Esophagus muscularis mucosa (tissue), 4 donors: ENCODE measurements at regions not wholly inside any gene's neighbourhood (a gene's known extent, or its start where the extent isn't known, plus 50 kb on each side); places are given as distances from the start of the nearest gene placed in this dataset.

ENCODE experiments used
- DNase-seq: peaks from one replicate; pipeline ENCODE4 v3.0.0-alpha.2; 2017; ENCODE audit errors: extremely low spot score
- H3K27ac ChIP-seq, 4 donors: fragments of 200-600 bp; sonication (generic); replicated peaks in 1 of 4; 1 replicate in 3 of 4; 2 replicates in 1 of 4; pipeline ENCODE4 v1.5.1; 2016 to 2019; ENCODE audit warnings: mild to moderate bottlenecking in 1 of 4
- H3K27me3 ChIP-seq, 4 donors: fragments of 200-600 bp; sonication (generic); one replicate each; pipeline versions ENCODE4 v1.5.1 to v1.6.0; 2016 to 2019
- H3K36me3 ChIP-seq, 4 donors: fragments of 200-600 bp; sonication (generic); one replicate each; pipeline ENCODE4 v1.5.1; 2016 to 2019
- H3K4me1 ChIP-seq, 4 donors: fragments of 200-600 bp; sonication (generic); one replicate each; pipeline ENCODE4 v1.5.1; 2016 to 2019
- H3K4me3 ChIP-seq, 4 donors: fragments of 200-600 bp; sonication (generic); 1 replicate in 2 of 4; 2 replicates in 2 of 4; pipeline ENCODE4 v1.5.1; 2016 to 2019; ENCODE audit warnings: mild to moderate bottlenecking in 4 of 4, moderate library complexity in 1 of 4
- H3K9me3 ChIP-seq, 4 donors: fragments of 200-600 bp; sonication (generic); 1 replicate in 3 of 4; 2 replicates in 1 of 4; pipeline ENCODE4 v1.5.1; 2016 to 2019
- EP300 ChIP-seq: sonication (generic); formaldehyde crosslinking; IDR thresholded peaks from one replicate; pipeline ENCODE4 v1.6.1; 2017; ENCODE audit warnings: antibody characterized with exemption
- POLR2A ChIP-seq: fragments of 450-650 bp; IDR thresholded peaks from one replicate; pipeline ENCODE4 v1.6.1; 2017; ENCODE audit warnings: antibody characterized with exemption, moderate library complexity, mild to moderate bottlenecking, low read depth
- POLR2AphosphoS5 ChIP-seq, 2 donors: sonication (generic); formaldehyde crosslinking; IDR thresholded peaks; one replicate each; pipeline ENCODE4 v1.6.1; 2017; ENCODE audit warnings: antibody characterized with exemption in 2 of 2
- WGBS: methylation state at CpG from one replicate; pipeline ENCODE4 v1.1.5; 2018; 5-methylcytosine and 5-hydroxymethylcytosine counted together
- intact Hi-C: fragments of 100-400 bp; cut with DNase I; formaldehyde crosslinking; loops from one replicate; pipeline ENCODE4 v1.15.1; 2023
- TF ChIP-seq, protein P1 (sequence below), 3 experiments: fragments of 200-600 bp in 2 of 3; fragments of 450-650 bp in 1 of 3; sonication (generic) in 2 of 3; IDR thresholded peaks; one replicate each; pipeline ENCODE4 v1.5.1; 2017 to 2019; ENCODE audit warnings: antibody characterized with exemption in 3 of 3, mild to moderate bottlenecking in 2 of 3, moderate library complexity in 1 of 3

DNA sequence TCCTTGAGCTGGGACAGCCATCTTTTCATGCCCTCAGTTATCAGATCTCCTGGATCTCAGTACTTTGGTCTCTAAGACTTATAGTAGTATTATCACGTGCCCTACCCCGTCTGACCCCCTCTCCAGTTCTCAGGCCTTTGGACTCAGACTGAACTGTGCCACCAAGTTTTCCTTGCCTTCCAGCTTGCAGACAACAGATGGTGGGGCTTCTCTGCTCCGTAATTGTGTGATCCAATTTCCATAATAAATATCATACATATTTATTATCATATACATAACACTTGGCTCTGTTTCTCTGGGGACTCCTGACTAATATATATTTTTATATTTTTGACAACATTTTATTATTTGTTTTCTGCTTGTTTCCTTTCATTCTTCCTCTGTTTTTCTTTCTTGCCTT lies 458.8 kb upstream of the SEMA6D start:
- Histone ChIP-seq H3K27me3 (no peaks in the 10 kb centered on the region), H3K4me3 (no peak overlapping the region), H3K9me3 (peaks cover 0 to 18% (median 5%) of the 10 kb centered on the region in 4 donors), H3K27ac (no peak overlapping the region), H3K36me3 (no peaks in the 10 kb centered on the region), H3K4me1 (no peaks in the 10 kb centered on the region)
- intact Hi-C loops = no loop called here
- no peak for DNase-seq
- 85% methylated on average over 3 of the region's 3 CpGs for WGBS
- TF ChIP-seq POLR2A (no peak), EP300 (no peak), POLR2AphosphoS5 (IDR thresholded peaks at IDR 0.05) (no peak)
- TF ChIP-seq, protein P1, sequence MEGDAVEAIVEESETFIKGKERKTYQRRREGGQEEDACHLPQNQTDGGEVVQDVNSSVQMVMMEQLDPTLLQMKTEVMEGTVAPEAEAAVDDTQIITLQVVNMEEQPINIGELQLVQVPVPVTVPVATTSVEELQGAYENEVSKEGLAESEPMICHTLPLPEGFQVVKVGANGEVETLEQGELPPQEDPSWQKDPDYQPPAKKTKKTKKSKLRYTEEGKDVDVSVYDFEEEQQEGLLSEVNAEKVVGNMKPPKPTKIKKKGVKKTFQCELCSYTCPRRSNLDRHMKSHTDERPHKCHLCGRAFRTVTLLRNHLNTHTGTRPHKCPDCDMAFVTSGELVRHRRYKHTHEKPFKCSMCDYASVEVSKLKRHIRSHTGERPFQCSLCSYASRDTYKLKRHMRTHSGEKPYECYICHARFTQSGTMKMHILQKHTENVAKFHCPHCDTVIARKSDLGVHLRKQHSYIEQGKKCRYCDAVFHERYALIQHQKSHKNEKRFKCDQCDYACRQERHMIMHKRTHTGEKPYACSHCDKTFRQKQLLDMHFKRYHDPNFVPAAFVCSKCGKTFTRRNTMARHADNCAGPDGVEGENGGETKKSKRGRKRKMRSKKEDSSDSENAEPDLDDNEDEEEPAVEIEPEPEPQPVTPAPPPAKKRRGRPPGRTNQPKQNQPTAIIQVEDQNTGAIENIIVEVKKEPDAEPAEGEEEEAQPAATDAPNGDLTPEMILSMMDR (IDR thresholded peaks at IDR 0.05) = no peak

DNA sequence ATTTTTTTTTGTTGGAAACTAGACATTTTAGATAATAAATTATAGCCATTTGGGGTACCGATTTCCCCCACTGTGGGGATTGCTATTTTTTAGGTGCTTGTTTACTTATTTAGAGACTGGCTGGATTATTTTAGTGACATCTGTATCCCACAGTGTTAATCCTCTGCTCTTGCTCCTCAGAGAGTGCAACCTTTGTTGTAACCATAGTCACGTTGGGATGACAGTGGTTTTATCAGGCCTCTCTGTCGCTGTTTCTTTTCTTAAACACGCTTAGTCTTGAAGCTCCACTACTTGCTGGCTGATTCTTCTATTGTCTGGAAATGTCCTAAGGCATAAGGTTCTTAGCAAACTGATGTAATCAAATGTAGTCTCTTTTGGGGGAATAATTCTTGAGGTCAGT lies 451.6 kb upstream of the SEMA6D start:
- Histone ChIP-seq H3K27ac (no peak overlapping the region), H3K9me3 (peaks cover 0 to 5% (median 0%) of the 10 kb centered on the region in 4 donors), H3K4me1 (no peaks in the 10 kb centered on the region), H3K36me3 (no peaks in the 10 kb centered on the region), H3K4me3 (no peak overlapping the region), H3K27me3 (no peaks in the 10 kb centered on the region)
- DNase-seq = no peak
- intact Hi-C loops = no loop called here
- WGBS = 76% methylated on average over 4 of the region's 4 CpGs
- TF ChIP-seq POLR2A (no peak), POLR2AphosphoS5 (IDR thresholded peaks at IDR 0.05) (no peak), EP300 (no peak)
- TF ChIP-seq, protein P1 (IDR thresholded peaks at IDR 0.05) = no peak

DNA sequence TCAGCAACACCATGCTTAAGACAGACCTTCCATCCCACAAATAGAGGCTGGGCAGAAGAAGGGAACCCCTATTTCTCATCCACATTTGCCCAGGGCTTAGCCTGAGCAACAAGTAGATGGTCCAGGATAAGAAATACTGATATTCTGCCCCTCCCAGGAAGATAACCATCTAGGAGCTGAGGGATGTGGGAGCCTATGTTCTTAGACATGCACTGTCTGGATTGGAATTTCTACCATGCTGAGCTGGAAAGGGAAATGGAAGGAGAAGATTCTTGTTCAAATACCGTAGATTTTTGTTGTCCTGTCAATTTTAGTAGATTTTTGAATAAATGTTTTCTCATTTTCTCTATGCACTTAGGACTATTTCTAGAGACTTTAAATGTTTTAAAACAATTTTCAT lies 450.7 kb upstream of the SEMA6D start:
- Histone ChIP-seq H3K36me3 (no peaks in the 10 kb centered on the region), H3K4me1 (no peaks in the 10 kb centered on the region), H3K27ac (no peak overlapping the region), H3K4me3 (no peak overlapping the region), H3K27me3 (no peaks in the 10 kb centered on the region), H3K9me3 (peaks cover 0 to 5% (median 0%) of the 10 kb centered on the region in 4 donors)
- WGBS = 92% methylated on average over 1 of the region's 1 CpG
- intact Hi-C loops = no loop called here
- DNase-seq = no peak
- TF ChIP-seq EP300 (no peak), POLR2AphosphoS5 (IDR thresholded peaks at IDR 0.05) (no peak), POLR2A (no peak)
- TF ChIP-seq, protein P1 (IDR thresholded peaks at IDR 0.05) = no peak

DNA sequence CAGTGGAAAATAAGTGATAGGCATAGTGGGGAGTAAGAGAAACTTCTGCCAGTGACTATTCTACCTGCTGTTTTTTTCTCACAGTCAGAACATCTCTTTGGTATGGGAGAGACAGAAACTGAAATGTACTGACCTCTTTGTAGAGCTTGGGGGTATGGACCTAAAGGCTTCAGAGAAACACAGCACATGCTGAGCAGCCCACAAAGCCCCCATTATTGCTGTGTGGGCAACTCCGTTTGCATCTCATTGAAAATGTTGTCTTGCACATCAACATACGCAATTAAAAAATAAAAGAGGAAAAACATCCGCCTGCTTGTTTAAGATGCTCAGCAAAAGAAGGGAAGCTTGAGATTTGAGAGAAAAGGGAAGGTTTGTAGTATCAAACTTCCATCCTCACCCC lies 443.4 kb upstream of the SEMA6D start:
- DNase-seq = no peak
- no peak overlapping the region for H3K4me3 ChIP-seq
- no peaks in the 10 kb centered on the region for H3K4me1 ChIP-seq
- no peaks in the 10 kb centered on the region for H3K36me3 ChIP-seq
- intact Hi-C loops = no loop called here
- no peaks in the 10 kb centered on the region for H3K27me3 ChIP-seq
- H3K9me3 ChIP-seq = peaks cover 0 to 16% (median 7%) of the 10 kb centered on the region in 4 donors
- 92% methylated on average over 3 of the region's 3 CpGs for WGBS
- no peak overlapping the region for H3K27ac ChIP-seq
- TF ChIP-seq, protein P1 (IDR thresholded peaks at IDR 0.05) = no peak
- TF ChIP-seq POLR2AphosphoS5 (IDR thresholded peaks at IDR 0.05) = no peak
- TF ChIP-seq POLR2A = no peak
- no peak for TF ChIP-seq EP300

DNA sequence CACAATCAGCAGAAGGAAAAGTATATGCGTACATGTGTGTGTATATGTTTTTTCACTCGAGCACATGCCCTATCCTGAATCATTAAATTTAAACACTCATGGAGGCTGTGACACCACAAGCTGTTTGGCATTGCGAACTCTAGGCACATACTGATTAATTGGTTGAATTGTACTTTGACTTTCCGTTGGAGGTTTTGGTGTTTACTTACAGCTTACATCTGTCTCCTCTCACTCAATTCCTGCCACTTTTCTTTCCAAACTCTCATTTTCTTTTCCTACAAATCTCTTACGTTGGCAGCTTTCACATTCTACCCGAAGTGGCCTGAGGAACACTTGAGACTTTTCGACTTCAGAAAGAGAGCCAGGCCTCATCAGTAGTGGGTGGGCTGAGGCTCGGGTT lies 434.1 kb upstream of the SEMA6D start:
- WGBS = 61% methylated on average over 8 of the region's 8 CpGs
- TF ChIP-seq POLR2A (no peak), POLR2AphosphoS5 (IDR thresholded peaks at IDR 0.05) (no peak), EP300 (no peak)
- TF ChIP-seq, protein P1 (IDR thresholded peaks at IDR 0.05) = no peak
- Histone ChIP-seq H3K4me1 (no peaks in the 10 kb centered on the region), H3K27ac (no peak overlapping the region), H3K4me3 (no peak overlapping the region), H3K36me3 (no peaks in the 10 kb centered on the region), H3K27me3 (no peaks in the 10 kb centered on the region), H3K9me3 (no peaks in the 10 kb centered on the region)
- no peak for DNase-seq
- intact Hi-C loops = no loop called here
